Loucy (cell line): ENCODE measurements at regions not wholly inside any gene's neighbourhood (a gene's known extent, or its start where the extent isn't known, plus 50 kb on each side); places are given as distances from the start of the nearest gene placed in this dataset.

Experiments used
- CTCF ChIP-seq: fragments of 200-600 bp; sonication (generic); conservative IDR thresholded peaks from 2 replicates; pipeline ENCODE4 v1.5.1; 2014; ENCODE audit warnings: mild to moderate bottlenecking, antibody characterized with exemption, low read length
- EZH2phosphoT487 ChIP-seq: fragments of 200-600 bp; IDR thresholded peaks from 2 replicates; pipeline ENCODE4 v1.6.1; 2018; ENCODE audit warnings: antibody characterized with exemption, mild to moderate bottlenecking, moderate library complexity, borderline replicate concordance

- no peak for TF ChIP-seq CTCF
- TF ChIP-seq EZH2phosphoT487: no peak
Measured at GRCh38 chr1:218665221-218665620, 320.1 kb downstream of the TGFB2 start.
